ENCODE measurements at regions not wholly inside any gene's neighbourhood (a gene's known extent, or its start where the extent isn't known, plus 50 kb on each side); places are given as distances from the start of the nearest gene placed in this dataset.
"Not testable (repeated sequence)": the region's sequence is repeated elsewhere in the genome, so short reads cannot be mapped to it uniquely, and the experiment has no call there.

- H3K27me3 ChIP-seq (replicated peaks; ENCODE audit: insufficient read depth); intact Hi-C loops (cut with DNase I); H3K9me3 ChIP-seq; H3K36me3 ChIP-seq; H3K4me1 ChIP-seq (replicated peaks): not testable (repeated sequence)
- H3K27ac ChIP-seq = peak overlapping the region; percentile 61 to 75
- TF ChIP-seq POLR2AphosphoS5 (IDR thresholded peaks at IDR 0.05) (peak; percentile 54), POLR2A (IDR thresholded peaks at IDR 0.05) (peak; percentile 64)
- H3K4me3 ChIP-seq = peak overlapping the region; percentile 46 to 50
- 3% methylated on average over 45 of the region's 45 CpGs for WGBS
- DNase-seq (ENCODE audit: low spot score) = peak; percentile 47
Observed at GRCh38 chr1:148402152-148403084, 80.7 kb downstream of the PPIAL4G start.

DNA sequence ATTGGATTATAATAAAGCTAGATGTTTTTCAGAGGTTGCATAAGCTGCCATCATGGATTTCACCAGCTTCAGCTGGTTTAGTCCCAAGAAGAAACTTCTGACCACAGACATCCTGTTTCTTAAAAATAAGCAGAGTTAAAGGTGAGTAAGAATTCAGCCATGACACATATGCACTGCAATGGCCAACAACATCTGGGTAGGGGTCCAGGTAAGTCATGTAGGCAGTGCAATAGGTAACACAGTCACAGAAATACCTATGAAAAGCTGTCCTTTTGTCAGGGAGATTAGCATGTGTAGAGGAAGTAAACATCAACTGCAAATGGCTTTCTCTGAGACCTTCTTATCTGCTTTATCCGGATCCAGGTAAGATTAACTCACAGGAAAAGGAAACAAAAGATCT, 85.6 kb downstream of the PPIAL4G start:
- H3K4me3 ChIP-seq; DNase-seq (ENCODE audit: low spot score); H3K27me3 ChIP-seq (replicated peaks; ENCODE audit: insufficient read depth); H3K27ac ChIP-seq; H3K36me3 ChIP-seq; H3K9me3 ChIP-seq; intact Hi-C loops (cut with DNase I); H3K4me1 ChIP-seq (replicated peaks): not testable (repeated sequence)
- 50% methylated on average over 1 of the region's 1 CpG for WGBS

- intact Hi-C loops (cut with DNase I); H3K36me3 ChIP-seq; H3K27me3 ChIP-seq (replicated peaks; ENCODE audit: insufficient read depth); H3K9me3 ChIP-seq; DNase-seq (ENCODE audit: low spot score); H3K4me1 ChIP-seq (replicated peaks); H3K27ac ChIP-seq; H3K4me3 ChIP-seq: not testable (repeated sequence)
- 98% methylated on average over 2 of the region's 2 CpGs for WGBS
Observed at GRCh38 chr1:148392505-148392904, 90.6 kb downstream of the PPIAL4G start.

GRCh38 chr1:148391323-148391722, 91.8 kb downstream of the PPIAL4G start:
- H3K36me3 ChIP-seq; H3K27ac ChIP-seq; DNase-seq (ENCODE audit: low spot score); intact Hi-C loops (cut with DNase I); H3K4me3 ChIP-seq; H3K27me3 ChIP-seq (replicated peaks; ENCODE audit: insufficient read depth); H3K4me1 ChIP-seq (replicated peaks); H3K9me3 ChIP-seq: not testable (repeated sequence)
- WGBS = 78% methylated on average over 4 of the region's 4 CpGs

- peak overlapping the region; percentile 43 to 51 for H3K4me3 ChIP-seq
- WGBS = 19% methylated on average over 6 of the region's 6 CpGs
- no peaks in the 10 kb centered on the region for H3K9me3 ChIP-seq
- H3K27ac ChIP-seq = peak overlapping the region; percentile 84 to 91
- intact Hi-C loops (cut with DNase I) = no loop called here
- no peaks in the 10 kb centered on the region for H3K36me3 ChIP-seq
- no peak for DNase-seq (ENCODE audit: low spot score)
- no peaks in the 10 kb centered on the region for H3K4me1 ChIP-seq (replicated peaks)
- no peaks in the 10 kb centered on the region for H3K27me3 ChIP-seq (replicated peaks; ENCODE audit: insufficient read depth)
- TF ChIP-seq POLR2A (IDR thresholded peaks at IDR 0.05) = no peak
Observed at GRCh38 chr1:148389027-148389339, 94.1 kb downstream of the PPIAL4G start.

- no peaks in the 10 kb centered on the region for H3K27me3 ChIP-seq (replicated peaks; ENCODE audit: insufficient read depth)
- H3K27ac ChIP-seq = peak overlapping the region; percentile 84 to 91
- no peaks in the 10 kb centered on the region for H3K9me3 ChIP-seq
- no peaks in the 10 kb centered on the region for H3K36me3 ChIP-seq
- WGBS = 7% methylated on average over 38 of the region's 40 CpGs
- TF ChIP-seq POLR2AphosphoS5 (IDR thresholded peaks at IDR 0.05) = peak; percentile 86
- TF ChIP-seq CTCF (IDR thresholded peaks at IDR 0.05) = no peak
- TF ChIP-seq POLR2A (IDR thresholded peaks at IDR 0.05) = peak; percentile 57
- intact Hi-C loops (cut with DNase I) = no loop called here
- peak overlapping the region; percentile 43 to 51 for H3K4me3 ChIP-seq
- peak; percentile 90 for DNase-seq (ENCODE audit: low spot score)
- no peaks in the 10 kb centered on the region for H3K4me1 ChIP-seq (replicated peaks)
Observed at GRCh38 chr1:148388260-148389026, 94.7 kb downstream of the PPIAL4G start.

DNA sequence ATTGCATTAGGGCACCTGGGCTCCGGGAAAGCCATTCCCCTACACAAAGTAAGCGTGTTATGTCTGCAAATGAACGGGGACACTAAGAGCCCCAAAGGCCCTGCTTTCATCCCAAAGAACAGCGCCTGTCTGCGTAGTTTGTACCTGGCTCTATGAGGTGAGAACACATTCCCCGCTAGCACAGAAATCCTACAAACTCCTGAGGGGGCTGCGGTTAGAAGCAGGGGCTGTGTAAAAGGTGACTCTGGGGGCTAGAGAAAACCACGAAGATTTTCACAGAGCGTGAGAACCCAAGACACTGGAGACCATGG, 95.2 kb downstream of the PPIAL4G start:
- H3K9me3 ChIP-seq; DNase-seq (ENCODE audit: low spot score); intact Hi-C loops (cut with DNase I); H3K27me3 ChIP-seq (replicated peaks; ENCODE audit: insufficient read depth); H3K4me1 ChIP-seq (replicated peaks); H3K36me3 ChIP-seq; H3K4me3 ChIP-seq: not testable (repeated sequence)
- peak overlapping the region; percentile 84 to 91 for H3K27ac ChIP-seq
- WGBS = 47% methylated on average over 9 of the region's 9 CpGs

DNA sequence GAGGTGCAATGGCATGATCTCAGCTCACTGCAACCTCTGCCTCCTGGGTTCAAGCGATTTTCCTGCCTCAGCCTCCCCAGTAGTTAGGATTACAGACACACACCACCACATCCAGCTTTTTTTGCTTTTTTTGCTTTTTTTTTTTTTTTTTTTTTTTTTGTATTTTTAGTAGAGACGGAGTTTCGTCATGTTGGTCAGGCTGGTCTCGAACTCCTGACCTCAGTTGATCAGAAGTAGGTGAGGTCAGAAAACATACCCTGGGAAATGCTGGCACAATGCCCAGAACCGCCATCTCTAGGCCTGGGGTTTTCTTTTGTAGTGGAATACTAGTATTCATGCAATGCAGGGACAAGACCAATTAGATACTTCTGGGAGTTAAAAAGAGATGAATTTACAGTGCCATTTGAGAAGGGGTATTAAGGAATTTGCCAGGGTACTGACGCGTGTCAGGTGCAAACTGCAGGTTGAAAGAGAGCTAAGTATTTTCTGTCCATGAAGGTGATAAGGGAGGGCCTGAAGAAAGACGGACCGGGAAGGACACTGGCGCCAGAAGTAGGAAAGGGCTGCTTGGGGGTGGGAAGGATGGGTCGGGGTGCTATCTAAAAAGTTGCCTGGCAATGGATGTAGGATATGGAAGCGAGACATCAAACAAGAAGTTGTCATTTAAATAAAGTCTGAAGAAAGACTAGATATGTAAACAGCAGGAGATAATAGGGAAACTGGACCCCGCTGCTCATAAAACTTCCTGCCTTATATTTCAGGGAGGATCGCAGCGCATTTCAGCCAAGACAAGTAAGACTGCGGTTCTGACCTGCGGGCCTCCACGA, 95.8 kb downstream of the PPIAL4G start:
- intact Hi-C loops (cut with DNase I); H3K36me3 ChIP-seq; H3K27me3 ChIP-seq (replicated peaks; ENCODE audit: insufficient read depth); H3K4me1 ChIP-seq (replicated peaks); H3K4me3 ChIP-seq; H3K9me3 ChIP-seq; DNase-seq (ENCODE audit: low spot score): not testable (repeated sequence)
- WGBS = 69% methylated on average over 18 of the region's 18 CpGs
- H3K27ac ChIP-seq = peak overlapping the region; percentile 84 to 91

Measured in prostate gland (tissue), 2 donors.